ENCODE measurements at regions not wholly inside any gene's neighbourhood (a gene's known extent, or its start where the extent isn't known, plus 50 kb on each side); places are given as distances from the start of the nearest gene placed in this dataset.

GRCh38 chr15:61545763-61546162, 316.7 kb upstream of the RORA start:
- DNase-seq (ENCODE audit: low read depth, low spot score), result no peak
- Histone ChIP-seq H4K20me1 (ENCODE audit: control insufficient read depth, extremely low read depth, insufficient read depth, low read length) (no peaks in the 10 kb centered on the region), H3K9me3 (ENCODE audit: control insufficient read depth, low read depth, low read length) (no peaks in the 10 kb centered on the region), H3K27me3 (ENCODE audit: control insufficient read depth, extremely low read depth, insufficient read depth, low read length) (no peaks in the 10 kb centered on the region), H2AFZ (ENCODE audit: control insufficient read depth, low read length) (no peak overlapping the region), H3K27ac (ENCODE audit: control insufficient read depth, insufficient read depth, low read length) (no peak overlapping the region), H3K4me3 (ENCODE audit: control insufficient read depth in 2 of 3, extremely low read depth in 1 of 3, insufficient read depth in 2 of 3, low read depth in 1 of 3, low read length in 3 of 3) (no peak overlapping the region), H3K79me2 (ENCODE audit: control insufficient read depth, insufficient read depth, low read length) (no peaks in the 10 kb centered on the region), H3K36me3 (ENCODE audit: control insufficient read depth in 2 of 2, extremely low read depth in 1 of 2, insufficient read depth in 2 of 2, low read length in 2 of 2) (no peaks in the 10 kb centered on the region), H3K4me1 (ENCODE audit: control insufficient read depth, extremely low read depth, insufficient read depth, low read length) (no peaks in the 10 kb centered on the region), H3K9ac (ENCODE audit: control insufficient read depth, extremely low read depth, insufficient read depth, low read length) (no peak overlapping the region), H3K4me2 (ENCODE audit: control insufficient read depth, extremely low read depth, insufficient read depth, low read depth, low read length) (no peak overlapping the region), H3K9me1 (ENCODE audit: control insufficient read depth, extremely low read depth, insufficient read depth, low read length) (no peaks in the 10 kb centered on the region)
- TF ChIP-seq CTCF (optimal IDR thresholded peaks at IDR 0.05 in 1 of 3, IDR thresholded peaks at IDR 0.05 in 1 of 3, conservative IDR thresholded peaks at IDR 0.05 in 1 of 3; ENCODE audit: extremely low read depth in 1 of 3, insufficient read depth in 2 of 3, low read length in 3 of 3) (no peak), EZH2 (IDR thresholded peaks at IDR 0.05; ENCODE audit: low read length) (no peak)
- dilution Hi-C loops (cut with MboI; ENCODE audit: extremely low pct_ligation_motif_present, low sequenced_read_pairs), result no loop called here
- no peak for FAIRE-seq

- dilution Hi-C loops (cut with MboI; ENCODE audit: extremely low pct_ligation_motif_present, low sequenced_read_pairs), result no loop called here
- Histone ChIP-seq H3K27ac (ENCODE audit: control insufficient read depth, insufficient read depth, low read length) (no peak overlapping the region), H4K20me1 (ENCODE audit: control insufficient read depth, extremely low read depth, insufficient read depth, low read length) (no peaks in the 10 kb centered on the region), H3K4me1 (ENCODE audit: control insufficient read depth, extremely low read depth, insufficient read depth, low read length) (no peaks in the 10 kb centered on the region), H3K9ac (ENCODE audit: control insufficient read depth, extremely low read depth, insufficient read depth, low read length) (no peak overlapping the region), H3K4me3 (ENCODE audit: control insufficient read depth in 2 of 3, extremely low read depth in 1 of 3, insufficient read depth in 2 of 3, low read depth in 1 of 3, low read length in 3 of 3) (no peak overlapping the region), H3K4me2 (ENCODE audit: control insufficient read depth, extremely low read depth, insufficient read depth, low read depth, low read length) (no peak overlapping the region), H3K9me1 (ENCODE audit: control insufficient read depth, extremely low read depth, insufficient read depth, low read length) (no peaks in the 10 kb centered on the region), H3K27me3 (ENCODE audit: control insufficient read depth, extremely low read depth, insufficient read depth, low read length) (peaks cover 5% of the 10 kb centered on the region), H3K9me3 (ENCODE audit: control insufficient read depth, low read depth, low read length) (no peaks in the 10 kb centered on the region), H3K36me3 (ENCODE audit: control insufficient read depth in 2 of 2, extremely low read depth in 1 of 2, insufficient read depth in 2 of 2, low read length in 2 of 2) (no peaks in the 10 kb centered on the region), H2AFZ (ENCODE audit: control insufficient read depth, low read length) (no peak overlapping the region), H3K79me2 (ENCODE audit: control insufficient read depth, insufficient read depth, low read length) (no peaks in the 10 kb centered on the region)
- TF ChIP-seq EZH2 (IDR thresholded peaks at IDR 0.05; ENCODE audit: low read length) (no peak), CTCF (optimal IDR thresholded peaks at IDR 0.05 in 1 of 3, IDR thresholded peaks at IDR 0.05 in 1 of 3, conservative IDR thresholded peaks at IDR 0.05 in 1 of 3; ENCODE audit: extremely low read depth in 1 of 3, insufficient read depth in 2 of 3, low read length in 3 of 3) (no peak)
- DNase-seq (ENCODE audit: low read depth, low spot score) (no peak), FAIRE-seq (no peak)
These were observed 312.4 kb upstream of the RORA start for GRCh38 chr15:61541516-61541915.

Measured in keratinocyte (primary cell).